Fibroblast of lung (primary cell): ENCODE measurements at regions not wholly inside any gene's neighbourhood (a gene's known extent, or its start where the extent isn't known, plus 50 kb on each side); places are given as distances from the start of the nearest gene placed in this dataset.

ENCODE experiments used
- DNase-seq, 2 donors: peaks; one replicate each; pipeline versions ENCODE4 v3.0.0 to v3.0.0-alpha.2; 2010; ENCODE audit warnings: low read depth in 2 of 2
- H2AFZ ChIP-seq: 2 replicates; pipeline ENCODE4 v1.5.1; 2012; ENCODE audit warnings: low read length, control low read depth, inconsistent platforms
- H3K27ac ChIP-seq: 2 replicates; pipeline ENCODE4 v1.5.1; 2011; ENCODE audit warnings: low read length, control low read depth; ENCODE audit not compliant: insufficient read depth
- H3K27me3 ChIP-seq: 2 replicates; pipeline ENCODE4 v1.5.1; 2011; ENCODE audit warnings: mild to moderate bottlenecking, low read length; ENCODE audit not compliant: control insufficient read depth, insufficient read depth
- H3K36me3 ChIP-seq: 2 replicates; pipeline ENCODE4 v1.5.1; 2011; ENCODE audit warnings: low read length; ENCODE audit not compliant: control insufficient read depth, insufficient read depth
- H3K4me1 ChIP-seq: 2 replicates; pipeline ENCODE4 v1.5.1; 2011; ENCODE audit warnings: low read length; ENCODE audit not compliant: control insufficient read depth, insufficient read depth; ENCODE audit errors: extremely low read depth
- H3K4me2 ChIP-seq: 2 replicates; pipeline ENCODE4 v1.5.1; 2011; ENCODE audit warnings: low read length, control low read depth; ENCODE audit not compliant: insufficient read depth; ENCODE audit errors: extremely low read depth
- H3K4me3 ChIP-seq, 4 experiments: fragments of 200-600 bp in 1 of 4; sonication (generic) in 1 of 4; replicated peaks in 1 of 4; 2 replicates each; pipeline ENCODE4 v1.5.1; 2011 to 2016; ENCODE audit warnings: low read length in 4 of 4, low read depth in 3 of 4, mild to moderate bottlenecking in 3 of 4, control low read depth in 2 of 4, inconsistent platforms in 1 of 4, mixed read lengths in 1 of 4; ENCODE audit not compliant: insufficient read depth in 1 of 4; ENCODE audit errors: control extremely low read depth in 1 of 4
- H3K79me2 ChIP-seq: 2 replicates; pipeline ENCODE4 v1.5.1; 2012; ENCODE audit warnings: mild to moderate bottlenecking, low read length, inconsistent platforms; ENCODE audit not compliant: control insufficient read depth, insufficient read depth
- H3K9ac ChIP-seq: 2 replicates; pipeline ENCODE4 v1.5.1; 2011; ENCODE audit warnings: mild to moderate bottlenecking, low read length, control low read depth; ENCODE audit not compliant: insufficient read depth
- H3K9me3 ChIP-seq: 2 replicates; pipeline ENCODE4 v1.5.1; 2012; ENCODE audit warnings: low read depth, low read length; ENCODE audit not compliant: control insufficient read depth, insufficient read depth
- H4K20me1 ChIP-seq: 2 replicates; pipeline ENCODE4 v1.5.1; 2011; ENCODE audit warnings: low read length; ENCODE audit not compliant: control insufficient read depth, insufficient read depth; ENCODE audit errors: extremely low read depth
- CTCF ChIP-seq, 2 donors: IDR thresholded peaks in 1 of 2; conservative IDR thresholded peaks in 1 of 2; 1 replicate in 1 of 2; 2 replicates in 1 of 2; pipeline ENCODE4 v1.5.1; 2011 to 2012; ENCODE audit warnings: low read length in 2 of 2, control low read depth in 1 of 2, inconsistent platforms in 1 of 2, low read depth in 1 of 2, mild to moderate bottlenecking in 1 of 2
- EZH2 ChIP-seq: IDR thresholded peaks from 2 replicates; pipeline ENCODE4 v1.5.1; 2012; ENCODE audit warnings: low read length, control low read depth, mild to moderate bottlenecking; ENCODE audit errors: missing control alignments

- Histone ChIP-seq H3K27ac (no peak overlapping the region), H3K4me1 (no peaks in the 10 kb centered on the region), H4K20me1 (no peaks in the 10 kb centered on the region), H3K9ac (no peak overlapping the region), H3K36me3 (no peaks in the 10 kb centered on the region), H3K27me3 (no peaks in the 10 kb centered on the region), H2AFZ (no peak overlapping the region), H3K4me3 (no peak overlapping the region), H3K79me2 (no peaks in the 10 kb centered on the region), H3K4me2 (no peak overlapping the region), H3K9me3 (no peaks in the 10 kb centered on the region)
- TF ChIP-seq CTCF (conservative IDR thresholded peaks at IDR 0.05 in 1 of 2, IDR thresholded peaks at IDR 0.05 in 1 of 2; ENCODE audit: low read depth in 1 of 2, low read length in 2 of 2) (no peak), EZH2 (no peak)
- no peak for DNase-seq
These were observed 158.4 kb downstream of the PTPRU start for GRCh38 chr1:29394521-29395225.

GRCh38 chr1:29393451-29393826, 157.1 kb downstream of the PTPRU start:
- H3K9me3 ChIP-seq: no peaks in the 10 kb centered on the region
- H3K79me2 ChIP-seq: no peaks in the 10 kb centered on the region
- H3K4me1 ChIP-seq: no peaks in the 10 kb centered on the region
- H3K27me3 ChIP-seq: no peaks in the 10 kb centered on the region
- TF ChIP-seq EZH2 (no peak), CTCF (conservative IDR thresholded peaks at IDR 0.05 in 1 of 2, IDR thresholded peaks at IDR 0.05 in 1 of 2; ENCODE audit: low read depth in 1 of 2, low read length in 2 of 2) (no peak)
- no peaks in the 10 kb centered on the region for H3K36me3 ChIP-seq
- no peak overlapping the region for H3K4me3 ChIP-seq
- H3K27ac ChIP-seq: no peak overlapping the region
- no peak overlapping the region for H3K9ac ChIP-seq
- DNase-seq: no peak
- H4K20me1 ChIP-seq: no peaks in the 10 kb centered on the region
- H2AFZ ChIP-seq: no peak overlapping the region
- H3K4me2 ChIP-seq: no peak overlapping the region

- no peak for TF ChIP-seq CTCF (conservative IDR thresholded peaks at IDR 0.05 in 1 of 2, IDR thresholded peaks at IDR 0.05 in 1 of 2; ENCODE audit: low read depth in 1 of 2, low read length in 2 of 2)
- no peak for TF ChIP-seq EZH2
- DNase-seq: no peak
- Histone ChIP-seq H3K4me3 (no peak overlapping the region), H3K27me3 (no peaks in the 10 kb centered on the region), H3K4me2 (no peak overlapping the region), H3K4me1 (no peaks in the 10 kb centered on the region), H3K27ac (no peak overlapping the region), H3K9me3 (no peaks in the 10 kb centered on the region), H2AFZ (no peak overlapping the region), H4K20me1 (no peaks in the 10 kb centered on the region), H3K79me2 (no peaks in the 10 kb centered on the region), H3K36me3 (no peaks in the 10 kb centered on the region), H3K9ac (no peak overlapping the region)
These were observed 156.4 kb downstream of the PTPRU start for GRCh38 chr1:29392486-29393450.
